DMS114 treated with DMSO at 0.1 percent for 48 hours (cell line): ENCODE measurements at regions not wholly inside any gene's neighbourhood (a gene's known extent, or its start where the extent isn't known, plus 50 kb on each side); places are given as distances from the start of the nearest gene placed in this dataset.

ENCODE experiments used
- DNase-seq: peaks from one replicate; lab custom pipeline; 2025; ENCODE audit not compliant: unreplicated experiment; lab: John Stamatoyannopoulos, UW

- DNase-seq, result no peak
These were observed 176.2 kb downstream of the RDH14 start for GRCh38 chr2:18384242-18384641.

GRCh38 chr2:18381386-18381785 lies 179.1 kb downstream of the RDH14 start:
- no peak for DNase-seq

- no peak for DNase-seq
These were observed 180.1 kb downstream of the RDH14 start for GRCh38 chr2:18380321-18380720.

- no peak for DNase-seq
These were observed 180.6 kb downstream of the RDH14 start for GRCh38 chr2:18379870-18380269.

- peak; percentile 31 for DNase-seq
These were observed 182.3 kb downstream of the RDH14 start for GRCh38 chr2:18378020-18378653.

- DNase-seq, result no peak
These were observed 183.5 kb downstream of the RDH14 start for GRCh38 chr2:18376936-18377335.

- DNase-seq, result no peak
These were observed 186.8 kb downstream of the RDH14 start for GRCh38 chr2:18373664-18374063.

GRCh38 chr2:18373081-18373480 lies 187.4 kb downstream of the RDH14 start:
- DNase-seq, result no peak

- DNase-seq, result no peak
These were observed 187.8 kb downstream of the RDH14 start for GRCh38 chr2:18372641-18373040.

- no peak for DNase-seq
These were observed 190.7 kb downstream of the RDH14 start for GRCh38 chr2:18369760-18370159.

- no peak for DNase-seq
These were observed 192.4 kb downstream of the RDH14 start for GRCh38 chr2:18368008-18368407.

- DNase-seq, result no peak
These were observed 195.1 kb downstream of the RDH14 start for GRCh38 chr2:18365342-18365741.

GRCh38 chr2:18363348-18363747 lies 197.1 kb downstream of the RDH14 start:
- no peak for DNase-seq

GRCh38 chr2:18362696-18363095 lies 197.8 kb downstream of the RDH14 start:
- no peak for DNase-seq

- no peak for DNase-seq
These were observed 202.9 kb downstream of the RDH14 start for GRCh38 chr2:18357537-18357936.

GRCh38 chr2:18356676-18357075 lies 203.8 kb downstream of the RDH14 start:
- DNase-seq, result no peak

- no peak for DNase-seq
These were observed 211.0 kb downstream of the RDH14 start for GRCh38 chr2:18349421-18349820.

- DNase-seq, result no peak
These were observed 213.6 kb downstream of the RDH14 start for GRCh38 chr2:18346874-18347273.

GRCh38 chr2:18346344-18346743 lies 214.1 kb downstream of the RDH14 start:
- no peak for DNase-seq

GRCh38 chr2:18345848-18346247 lies 214.6 kb downstream of the RDH14 start:
- DNase-seq, result no peak

- no peak for DNase-seq
These were observed 217.6 kb downstream of the RDH14 start for GRCh38 chr2:18342901-18343300.

- DNase-seq, result no peak
These were observed 221.1 kb downstream of the RDH14 start for GRCh38 chr2:18339326-18339725.

- no peak for DNase-seq
These were observed 223.5 kb downstream of the RDH14 start for GRCh38 chr2:18336975-18337374.
